ENCODE measurements at regions not wholly inside any gene's neighbourhood (a gene's known extent, or its start where the extent isn't known, plus 50 kb on each side); places are given as distances from the start of the nearest gene placed in this dataset.

GRCh38 chr3:73299184-73299691, 237.8 kb downstream of the EBLN2 start:
- no peak for DNase-seq (ENCODE audit: low spot score in 2 of 2)
- intact Hi-C loops (cut with DNase I; ENCODE audit: low total_unique reads), result no loop called here
- TF ChIP-seq CTCF (IDR thresholded peaks at IDR 0.05) (no peak), POLR2AphosphoS5 (IDR thresholded peaks at IDR 0.05) (no peak), POLR2A (IDR thresholded peaks at IDR 0.05) (no peak)
- no peaks in the 10 kb centered on the region for H3K9me3 ChIP-seq
- no peaks in the 10 kb centered on the region for H3K27me3 ChIP-seq
- H3K27ac ChIP-seq, result no peak overlapping the region
- no peaks in the 10 kb centered on the region for H3K36me3 ChIP-seq
- H3K4me1 ChIP-seq, result no peaks in the 10 kb centered on the region
- H3K4me3 ChIP-seq, result no peak overlapping the region

GRCh38 chr3:73314151-73314951, 252.9 kb downstream of the EBLN2 start:
- DNase-seq (ENCODE audit: low spot score in 2 of 2), result no peak
- intact Hi-C loops (cut with DNase I; ENCODE audit: low total_unique reads), result no loop called here
- H3K4me3 ChIP-seq, result no peak overlapping the region
- no peaks in the 10 kb centered on the region for H3K4me1 ChIP-seq
- no peak overlapping the region for H3K27ac ChIP-seq
- no peaks in the 10 kb centered on the region for H3K27me3 ChIP-seq
- no peaks in the 10 kb centered on the region for H3K36me3 ChIP-seq
- no peak for TF ChIP-seq POLR2AphosphoS5 (IDR thresholded peaks at IDR 0.05)
- no peak for TF ChIP-seq CTCF (IDR thresholded peaks at IDR 0.05)
- TF ChIP-seq POLR2A (IDR thresholded peaks at IDR 0.05), result no peak
- H3K9me3 ChIP-seq, result no peaks in the 10 kb centered on the region

GRCh38 chr3:73315706-73316105, 254.2 kb downstream of the EBLN2 start:
- H3K4me1 ChIP-seq, result no peaks in the 10 kb centered on the region
- H3K27ac ChIP-seq, result no peak overlapping the region
- no peaks in the 10 kb centered on the region for H3K36me3 ChIP-seq
- intact Hi-C loops (cut with DNase I; ENCODE audit: low total_unique reads), result no loop called here
- DNase-seq (ENCODE audit: low spot score in 2 of 2), result no peak
- no peak overlapping the region for H3K4me3 ChIP-seq
- H3K9me3 ChIP-seq, result no peaks in the 10 kb centered on the region
- no peaks in the 10 kb centered on the region for H3K27me3 ChIP-seq
- TF ChIP-seq POLR2AphosphoS5 (IDR thresholded peaks at IDR 0.05) (no peak), POLR2A (IDR thresholded peaks at IDR 0.05) (no peak), CTCF (IDR thresholded peaks at IDR 0.05) (no peak)

GRCh38 chr3:73319179-73319769, 257.8 kb downstream of the EBLN2 start:
- Histone ChIP-seq H3K27ac (no peak overlapping the region), H3K4me3 (no peak overlapping the region), H3K9me3 (no peaks in the 10 kb centered on the region), H3K36me3 (no peaks in the 10 kb centered on the region), H3K4me1 (no peaks in the 10 kb centered on the region), H3K27me3 (no peaks in the 10 kb centered on the region)
- TF ChIP-seq POLR2AphosphoS5 (IDR thresholded peaks at IDR 0.05) (no peak), POLR2A (IDR thresholded peaks at IDR 0.05) (no peak), CTCF (IDR thresholded peaks at IDR 0.05) (no peak)
- intact Hi-C loops (cut with DNase I; ENCODE audit: low total_unique reads), result no loop called here
- no peak for DNase-seq (ENCODE audit: low spot score in 2 of 2)

- H3K27me3 ChIP-seq, result no peaks in the 10 kb centered on the region
- H3K4me1 ChIP-seq, result no peaks in the 10 kb centered on the region
- no peaks in the 10 kb centered on the region for H3K36me3 ChIP-seq
- no peaks in the 10 kb centered on the region for H3K9me3 ChIP-seq
- H3K4me3 ChIP-seq, result no peak overlapping the region
- intact Hi-C loops (cut with DNase I; ENCODE audit: low total_unique reads), result no loop called here
- no peak for DNase-seq (ENCODE audit: low spot score in 2 of 2)
- no peak overlapping the region for H3K27ac ChIP-seq
- no peak for TF ChIP-seq CTCF (IDR thresholded peaks at IDR 0.05)
- TF ChIP-seq POLR2AphosphoS5 (IDR thresholded peaks at IDR 0.05), result no peak
- no peak for TF ChIP-seq POLR2A (IDR thresholded peaks at IDR 0.05)
Measured at GRCh38 chr3:73321286-73321999, 260.0 kb downstream of the EBLN2 start.

All from breast epithelium (tissue), 4 donors.